Glomerular endothelial cell (primary cell): ENCODE measurements at regions not wholly inside any gene's neighbourhood (a gene's known extent, or its start where the extent isn't known, plus 50 kb on each side); places are given as distances from the start of the nearest gene placed in this dataset.

Experiments used
- DNase-seq: peaks from one replicate; pipeline ENCODE4 v3.0.0-alpha.2; 2011; ENCODE audit warnings: low read depth, low spot score; ENCODE audit errors: extremely low read depth

DNA sequence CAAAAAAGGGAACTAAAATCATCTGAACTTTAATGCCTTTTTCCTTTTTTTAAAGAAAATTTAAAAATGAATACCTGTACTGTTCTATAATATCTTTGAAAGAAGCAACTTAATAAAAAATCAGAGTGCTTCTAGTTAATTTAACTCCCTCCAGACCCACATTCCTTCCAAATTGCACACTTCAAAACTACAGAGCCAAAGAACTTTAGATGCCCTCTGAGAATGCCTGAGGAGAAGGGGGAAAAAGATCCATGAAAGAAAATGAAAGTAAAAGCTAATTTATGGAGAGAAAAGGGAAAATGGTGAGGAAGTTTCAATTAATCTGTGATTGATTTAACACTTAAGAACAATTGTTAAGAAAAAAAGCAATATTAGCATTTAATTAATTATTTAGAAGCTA is 1141.6 kb downstream of the IGSF11 start:
- DNase-seq, result no peak

DNA sequence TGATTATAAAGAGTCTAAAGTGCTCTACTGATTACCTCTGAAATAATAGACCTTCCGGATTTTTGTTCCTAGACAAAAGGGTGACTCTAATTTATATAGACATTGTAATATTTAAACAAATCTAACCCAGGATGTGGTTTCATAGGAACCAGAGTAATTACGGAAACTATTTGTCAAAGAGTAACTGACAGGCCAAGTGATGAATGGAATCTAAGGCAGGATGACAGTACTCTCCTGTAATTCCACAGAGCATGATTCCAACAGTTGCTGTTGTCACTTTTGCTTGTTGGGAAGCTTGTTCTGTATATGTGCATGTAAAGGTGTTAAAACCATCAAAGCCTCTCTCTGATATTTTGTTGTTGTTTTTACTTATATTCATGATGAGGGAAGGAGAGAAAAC is 1141.0 kb downstream of the IGSF11 start:
- no peak for DNase-seq

DNA sequence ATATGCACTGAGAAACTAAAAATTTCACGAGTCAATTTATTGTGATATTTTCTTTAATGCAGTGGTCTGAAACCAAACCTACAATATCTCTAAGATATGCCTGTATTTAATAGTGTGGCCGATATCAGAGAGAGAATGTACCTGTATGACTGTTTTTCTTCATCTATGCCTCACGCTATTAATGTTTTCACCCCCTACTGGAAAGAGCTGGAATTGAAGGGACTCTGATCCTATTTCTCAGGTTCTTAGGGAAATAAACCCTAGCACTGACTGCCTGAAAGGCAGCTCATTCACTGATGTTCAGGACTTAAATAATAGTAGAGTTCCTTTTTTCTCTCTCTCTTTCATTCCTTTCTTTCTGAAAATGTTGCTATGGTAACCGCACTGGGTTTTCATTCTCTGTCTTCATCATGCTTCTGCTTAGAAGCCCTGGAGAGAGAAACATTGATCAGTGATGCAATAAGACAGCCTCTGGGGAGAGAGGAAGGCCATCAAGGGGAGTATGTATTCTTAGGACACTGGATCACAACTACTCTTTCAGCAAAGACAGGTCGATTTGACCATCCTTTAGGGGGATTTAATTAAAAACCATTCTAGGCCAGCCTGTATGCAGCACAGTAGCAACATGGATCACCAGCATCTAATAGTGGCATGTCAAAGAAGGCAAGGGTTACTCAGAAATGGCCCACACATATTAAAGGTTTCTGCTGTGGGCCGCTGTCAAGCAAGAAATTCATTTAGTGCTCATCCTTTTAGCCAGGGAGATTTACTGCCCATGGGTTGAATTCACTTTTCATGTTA is 1135.7 kb downstream of the IGSF11 start:
- no peak for DNase-seq

DNA sequence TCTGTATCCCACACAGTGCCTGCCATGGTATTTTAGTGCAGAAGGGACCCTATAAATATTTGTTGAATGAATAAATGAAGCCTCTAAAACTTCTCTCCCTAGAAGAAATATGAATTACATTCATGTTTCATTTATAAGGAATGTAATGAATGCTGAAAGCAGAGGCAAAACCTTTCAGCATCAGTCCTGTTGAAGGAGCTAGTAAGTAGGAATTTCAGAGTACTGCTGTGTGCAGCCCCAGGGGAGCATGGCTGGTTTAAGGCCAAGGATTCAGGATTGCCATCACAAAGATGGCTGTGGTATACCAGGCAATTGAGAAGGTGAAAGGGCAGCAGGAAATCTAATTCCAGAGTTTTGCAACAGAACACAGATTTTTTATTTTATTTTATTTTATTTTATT is 1131.4 kb downstream of the IGSF11 start:
- no peak for DNase-seq

DNA sequence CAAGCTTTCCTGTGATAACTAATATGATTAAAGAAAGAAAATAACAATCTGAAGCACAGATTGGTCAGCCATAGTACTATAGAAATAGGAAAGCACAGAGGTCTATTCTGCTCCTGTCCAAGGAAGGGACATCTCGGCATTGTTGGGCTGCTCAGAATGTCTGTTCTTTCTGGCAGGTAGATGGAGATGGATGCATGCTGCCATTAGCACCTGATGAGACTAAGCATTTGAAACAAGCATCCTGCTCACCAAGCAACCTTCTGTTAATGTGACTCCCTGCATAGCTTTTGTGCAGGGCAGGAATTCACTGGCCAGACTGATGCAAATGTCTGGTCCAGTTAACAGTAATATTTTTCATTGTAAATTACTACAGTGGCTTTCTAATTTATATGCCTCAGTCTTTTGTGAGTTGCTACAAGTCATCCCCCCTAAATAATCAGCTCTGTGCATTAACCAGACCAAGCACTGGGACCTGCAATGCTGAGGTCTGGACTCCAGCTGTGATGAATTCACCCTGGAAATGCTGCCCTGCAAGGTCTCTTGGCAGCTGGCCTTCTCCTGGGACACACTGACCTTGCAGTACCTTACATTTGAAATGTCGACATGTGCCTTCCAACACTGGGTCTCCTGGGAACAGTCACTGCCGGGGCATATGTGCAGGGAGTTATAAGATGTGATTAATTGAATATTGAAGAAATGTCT is 1123.7 kb downstream of the IGSF11 start:
- no peak for DNase-seq

DNA sequence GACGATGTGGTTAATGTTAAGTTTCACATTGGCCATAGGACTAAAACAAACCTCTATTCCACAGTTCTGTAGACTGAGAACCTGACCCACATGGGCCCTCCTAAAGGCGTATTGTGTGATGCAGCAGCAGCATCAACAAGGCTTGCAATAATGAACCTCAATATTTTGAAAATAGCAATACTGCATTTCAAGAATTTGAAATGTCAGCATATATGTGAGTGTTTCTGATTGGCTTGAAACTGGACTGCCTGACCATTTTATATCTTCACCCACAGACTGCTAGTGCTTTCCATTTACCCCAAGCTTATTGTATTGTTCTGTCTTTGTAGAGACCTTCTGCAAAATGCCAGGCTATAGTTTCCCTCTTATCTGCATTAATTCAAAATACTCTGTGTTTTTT is 1122.3 kb downstream of the IGSF11 start:
- no peak for DNase-seq

DNA sequence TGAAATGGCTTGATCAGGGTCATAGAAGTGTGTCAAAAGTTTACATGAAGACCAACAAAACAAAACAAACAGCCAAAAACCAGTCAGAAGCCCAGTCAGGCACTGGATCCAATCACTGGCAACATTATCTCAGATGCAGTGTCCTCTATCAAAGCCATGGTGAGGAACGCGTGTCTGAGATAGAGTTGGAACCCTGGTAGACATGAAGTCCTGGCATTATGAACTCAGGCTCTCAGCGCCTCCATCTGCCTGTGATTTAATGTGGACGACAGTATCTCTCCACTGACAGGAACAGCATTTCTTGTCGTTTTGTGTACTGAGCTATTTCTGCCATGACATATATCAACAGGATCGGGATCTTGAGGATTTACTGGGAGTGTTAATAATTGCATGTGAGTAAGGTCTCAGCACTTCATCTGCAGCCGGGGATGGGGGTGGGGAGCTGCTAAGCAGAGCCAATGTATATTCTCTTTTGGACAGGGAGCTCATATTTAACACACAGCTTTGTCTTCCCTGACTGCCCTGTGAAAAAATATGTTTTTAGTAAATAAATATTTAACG is 1120.0 kb downstream of the IGSF11 start:
- DNase-seq, result no peak

DNA sequence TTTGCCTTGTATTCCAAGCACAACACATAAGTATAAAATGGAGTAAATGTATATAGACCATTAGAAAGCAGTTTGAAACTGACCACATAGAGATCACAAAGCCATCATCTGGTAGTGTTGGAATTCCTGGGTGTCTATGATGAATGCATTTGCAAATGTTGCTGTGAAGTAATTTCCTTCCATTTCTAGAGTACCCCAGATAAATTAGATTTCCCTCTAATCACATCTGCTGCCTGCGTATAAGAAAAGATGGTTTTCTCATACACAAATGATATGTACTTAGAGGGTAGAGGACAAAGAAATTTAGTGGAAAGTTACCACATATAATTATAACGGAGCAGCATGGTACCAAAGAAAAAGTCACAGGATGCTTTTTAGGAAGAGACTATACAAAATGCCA is 1117.8 kb downstream of the IGSF11 start:
- DNase-seq, result no peak

DNA sequence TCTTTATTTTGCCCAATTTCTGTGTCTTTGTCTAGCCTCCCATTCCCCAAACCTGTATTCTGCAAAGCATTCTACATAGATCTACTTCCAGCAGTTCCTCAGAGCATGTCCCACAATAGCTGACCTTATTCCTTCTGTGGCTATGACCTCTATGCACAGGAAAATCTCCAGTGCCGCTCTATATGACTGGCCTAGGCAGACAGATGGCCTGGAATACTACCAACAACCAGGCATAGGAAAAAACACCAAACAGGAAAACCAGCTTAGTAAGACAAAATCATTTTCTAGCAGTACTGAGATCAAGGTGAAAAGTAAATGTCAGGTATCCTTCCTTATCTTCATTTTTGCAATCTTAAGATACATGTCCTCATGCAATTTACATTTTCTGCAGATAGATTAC is 1115.0 kb downstream of the IGSF11 start:
- DNase-seq, result no peak

DNA sequence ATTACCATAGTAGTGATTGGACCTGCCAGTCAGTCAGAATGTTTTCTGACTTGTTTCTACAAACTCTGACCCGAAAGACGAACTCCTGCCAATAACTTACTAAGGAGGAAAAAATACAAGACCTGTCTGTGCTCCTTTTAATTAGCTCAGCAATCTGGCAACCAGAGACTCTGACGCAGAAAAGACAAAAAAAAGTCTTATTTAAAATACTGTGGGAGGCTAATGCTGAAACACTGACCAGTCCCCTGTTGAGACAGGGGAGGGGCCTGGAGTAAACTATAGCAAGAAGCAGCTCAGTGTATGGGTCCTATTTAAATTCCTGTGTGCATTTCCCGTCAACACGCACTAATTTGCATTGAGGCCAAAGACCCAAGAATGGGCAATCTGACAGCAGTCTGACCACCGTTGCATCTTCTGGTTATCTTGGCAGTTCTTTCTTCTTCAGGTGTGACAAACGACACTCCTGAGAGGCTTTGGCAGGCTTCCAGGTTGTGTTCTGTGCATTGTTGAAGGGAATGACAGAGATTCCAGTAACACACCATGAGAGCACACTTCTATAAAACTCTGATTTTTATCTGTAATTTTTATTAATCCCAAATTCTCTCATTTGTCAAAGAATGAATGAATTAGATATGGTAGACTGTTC is 1114.3 kb downstream of the IGSF11 start:
- no peak for DNase-seq

DNA sequence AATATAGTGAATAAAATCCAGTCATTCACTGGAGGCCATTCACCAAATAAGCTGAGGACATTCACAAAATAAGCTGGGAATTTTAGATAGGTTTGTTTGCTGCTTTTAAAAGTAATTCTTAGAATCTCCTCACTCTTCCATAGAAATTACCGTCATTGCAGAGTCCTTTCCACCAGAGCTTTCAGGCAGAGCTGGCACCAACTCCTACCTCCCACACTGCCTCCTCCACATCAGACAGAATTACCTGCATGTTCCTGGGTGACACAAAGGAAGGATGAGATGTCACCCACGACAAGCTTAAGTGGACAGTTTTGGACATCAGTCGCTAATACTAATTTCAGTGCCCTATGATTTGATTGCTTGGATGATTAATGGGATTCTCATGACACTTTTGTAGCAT is 1113.2 kb downstream of the IGSF11 start:
- DNase-seq, result no peak

DNA sequence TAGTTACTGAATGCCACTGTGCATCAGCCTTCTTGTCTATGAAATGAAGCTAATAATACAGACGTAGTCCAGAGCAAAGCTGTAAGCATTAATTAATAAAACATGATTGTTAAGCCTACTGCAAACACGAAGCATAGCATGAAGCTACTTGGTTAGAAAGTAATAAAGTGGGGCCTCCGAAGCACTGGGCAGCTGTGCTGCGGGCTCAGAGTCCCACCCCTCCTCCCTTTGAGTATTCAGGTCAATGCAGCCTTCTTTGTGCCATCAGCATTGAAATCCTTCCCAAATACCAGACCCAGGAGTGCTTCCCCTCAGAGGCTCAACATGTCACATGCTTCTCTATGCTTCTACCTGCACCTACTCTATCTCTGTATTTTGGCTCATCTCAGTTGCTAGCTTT is 1112.6 kb downstream of the IGSF11 start:
- DNase-seq, result no peak

DNA sequence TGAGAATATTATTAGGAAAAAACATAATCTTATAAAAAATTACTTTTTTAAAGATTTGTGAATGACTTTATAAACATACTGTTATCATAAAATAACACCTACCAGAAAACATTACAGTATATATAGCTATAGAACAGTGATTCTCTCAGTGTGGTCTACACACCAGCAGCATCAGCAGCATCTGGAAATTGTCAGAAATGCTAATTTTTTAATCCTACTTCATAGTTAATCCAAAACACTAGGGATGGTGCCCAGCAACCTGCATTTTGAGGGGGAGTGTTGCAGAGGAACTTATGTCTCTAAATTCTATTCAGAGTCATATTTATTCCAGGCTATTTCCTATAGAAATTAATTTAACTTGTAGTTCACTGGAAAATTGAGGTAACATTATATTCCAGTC is 1107.8 kb downstream of the IGSF11 start:
- no peak for DNase-seq

DNA sequence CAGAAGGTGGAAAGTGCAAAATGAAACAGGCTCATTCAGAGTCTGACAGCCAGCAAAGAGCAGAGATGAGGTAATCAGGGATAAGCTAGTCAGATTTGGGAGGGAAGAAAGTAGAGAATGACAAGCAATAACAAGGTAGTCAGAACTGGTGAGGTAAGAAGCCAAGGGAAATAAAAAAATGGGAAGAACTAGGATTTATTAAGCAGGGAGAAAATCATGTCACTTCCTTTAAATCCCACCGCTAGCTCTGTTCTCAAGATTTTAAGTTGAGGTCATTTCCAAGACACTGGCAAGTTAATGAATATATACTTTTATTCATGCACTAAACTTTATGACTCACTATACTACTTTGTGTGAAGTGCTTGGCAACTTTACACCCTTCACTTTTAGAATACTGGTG is 1106.8 kb downstream of the IGSF11 start:
- no peak for DNase-seq

DNA sequence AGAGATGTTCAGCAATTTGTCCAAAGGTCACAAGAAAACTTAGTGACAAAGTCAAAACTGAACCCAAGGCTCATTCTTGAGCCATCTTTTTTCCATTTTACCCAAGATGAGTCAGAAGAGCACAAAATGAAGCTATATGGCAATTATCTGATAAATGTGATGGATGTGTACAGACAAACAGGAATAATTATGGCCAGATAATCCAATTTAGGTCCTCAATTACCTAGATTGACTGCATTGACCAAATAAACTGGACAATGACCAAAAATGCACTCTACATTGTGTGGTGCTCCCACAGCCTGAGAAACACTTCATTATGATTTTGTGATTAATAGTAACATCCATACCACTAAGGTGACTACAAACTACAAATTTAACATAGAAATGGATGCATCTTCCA is 1105.8 kb downstream of the IGSF11 start:
- DNase-seq, result no peak

DNA sequence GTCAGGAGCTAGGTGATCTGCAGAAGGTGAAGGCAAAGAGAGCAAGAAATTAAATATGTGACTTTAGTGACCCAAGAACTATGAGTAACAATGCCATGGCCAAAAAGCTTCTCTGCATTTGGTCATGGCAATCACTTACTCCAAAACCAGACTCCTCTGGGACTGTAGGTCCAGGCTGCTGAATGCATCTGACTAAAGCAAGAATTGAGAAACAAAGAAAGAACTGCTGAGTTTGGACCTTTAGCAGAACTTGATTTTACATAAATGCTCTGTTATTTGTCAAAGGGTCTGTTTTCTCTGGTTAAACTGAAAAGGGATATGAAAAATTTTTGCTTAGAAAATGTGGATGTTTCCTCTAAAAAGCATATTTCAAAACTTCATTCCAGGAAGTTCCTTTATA is 1102.2 kb downstream of the IGSF11 start:
- DNase-seq, result no peak

DNA sequence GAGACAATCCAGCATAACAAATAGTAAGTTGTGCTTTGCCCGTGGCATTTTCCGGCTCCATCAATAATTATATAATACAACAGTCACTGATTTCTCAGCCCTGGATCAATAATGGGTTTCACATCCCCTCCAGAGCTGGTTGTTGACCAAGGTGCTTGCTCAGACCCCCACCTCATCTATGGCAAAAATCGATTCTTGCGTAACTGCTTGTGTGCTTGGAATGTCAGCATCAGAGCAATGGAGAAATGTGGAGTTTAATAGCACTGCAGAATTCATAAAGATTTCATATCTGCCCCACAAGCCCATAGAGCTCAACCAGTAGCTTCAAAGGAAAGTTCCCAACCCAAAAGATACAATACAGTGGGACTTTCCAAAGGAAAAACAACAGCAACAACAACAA is 1098.5 kb downstream of the IGSF11 start:
- no peak for DNase-seq

DNA sequence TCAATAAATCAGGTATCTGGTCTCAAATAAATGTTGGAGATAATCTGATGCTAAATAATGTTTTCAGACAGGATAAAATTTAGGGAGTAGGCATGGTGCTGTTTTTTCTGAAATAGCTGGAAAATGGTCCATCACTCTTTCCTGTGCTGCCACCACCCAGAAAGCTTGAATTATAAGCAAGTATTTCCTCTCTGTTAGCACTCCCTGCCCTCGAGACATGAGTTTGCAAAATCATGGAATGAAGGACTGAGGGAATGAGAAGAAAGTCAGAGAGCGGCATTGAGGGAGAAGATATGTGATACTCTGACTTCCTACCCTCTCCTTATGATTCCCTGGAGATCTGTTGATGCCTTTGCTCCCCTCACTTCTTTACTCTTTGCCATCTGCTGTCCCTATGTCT is 1095.7 kb downstream of the IGSF11 start:
- no peak for DNase-seq

DNA sequence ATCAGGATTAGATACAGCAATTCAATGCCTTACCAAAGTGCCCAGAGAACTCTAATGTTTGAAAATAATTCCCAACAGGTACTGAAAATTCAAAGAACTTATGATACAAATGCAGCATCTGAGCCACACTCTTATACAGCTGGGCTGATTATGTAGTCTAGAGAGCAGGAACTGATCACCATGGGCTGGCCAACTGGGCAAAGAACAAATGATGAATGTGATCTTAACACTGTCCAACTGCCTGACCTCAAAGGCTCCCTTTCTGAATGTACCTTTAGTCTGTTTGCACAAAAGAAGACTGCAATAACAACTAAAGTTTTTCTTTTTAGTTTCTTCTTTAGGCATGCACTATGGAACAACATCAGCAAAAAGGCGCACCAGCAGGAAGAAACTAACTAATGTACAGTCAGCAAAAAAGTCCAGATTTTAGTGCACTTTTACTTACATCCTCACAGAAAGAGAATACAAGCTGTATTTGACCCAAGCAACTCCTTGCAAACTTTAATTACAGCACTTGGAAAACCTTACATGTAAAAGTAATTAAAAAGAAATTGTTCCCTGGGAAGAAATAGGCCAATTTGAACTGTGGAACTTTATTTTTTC is 1095.1 kb downstream of the IGSF11 start:
- no peak for DNase-seq

DNA sequence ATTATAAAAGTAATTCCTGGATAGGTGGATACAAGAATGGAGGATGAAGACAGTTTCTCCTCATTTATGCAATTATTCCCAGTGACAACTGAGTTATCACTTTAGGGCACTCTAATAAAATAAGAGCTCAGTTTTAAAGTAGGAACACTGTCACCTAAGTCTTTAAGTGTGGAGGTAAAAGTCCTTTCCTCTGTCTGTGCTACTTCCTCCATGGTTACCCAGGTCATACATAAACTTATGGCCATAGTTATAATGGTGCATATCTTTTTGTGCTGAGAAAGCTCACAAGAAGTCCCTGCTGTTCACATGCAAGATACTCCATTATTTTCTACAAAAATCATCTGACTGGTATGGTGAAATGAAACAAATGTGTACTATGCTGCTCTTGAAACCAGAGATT is 1093.6 kb downstream of the IGSF11 start:
- no peak for DNase-seq

DNA sequence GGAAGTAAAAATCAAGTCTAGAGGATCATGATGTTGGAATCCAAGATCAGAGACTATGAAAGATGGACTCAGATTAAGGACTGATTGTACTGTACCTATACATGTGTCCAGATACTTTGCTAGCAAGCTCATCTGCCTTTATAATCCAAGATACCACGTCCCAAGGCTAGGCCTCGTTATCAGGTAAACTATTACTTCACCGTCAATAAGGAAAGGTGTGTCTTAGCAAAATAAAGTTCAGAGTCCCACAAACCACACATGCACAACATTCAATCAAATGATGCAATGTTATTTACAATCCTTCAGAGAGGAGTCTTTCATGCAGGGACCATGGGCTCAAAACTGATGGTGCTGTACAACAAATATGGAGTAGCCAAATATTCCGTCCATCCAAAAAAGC is 1092.9 kb downstream of the IGSF11 start:
- DNase-seq, result no peak
